H1 (cell line): ENCODE measurements at regions not wholly inside any gene's neighbourhood (a gene's known extent, or its start where the extent isn't known, plus 50 kb on each side); places are given as distances from the start of the nearest gene placed in this dataset.

Experiments
- CBX8 ChIP-seq: fragments of 300-800, 300-1000 bp; sonication (generic); IDR thresholded peaks from 2 replicates; pipeline ENCODE4 v1.7.1; 2016; ENCODE audit warnings: low read depth, low read length, borderline replicate concordance
- CHD2 ChIP-seq: IDR thresholded peaks from 2 replicates; pipeline ENCODE4 v1.6.1; 2012; ENCODE audit warnings: low read length, improper control_type of control experiment
- CTCF ChIP-seq, 3 experiments: IDR thresholded peaks; 1 replicate in 2 of 3; 2 replicates in 1 of 3; pipeline versions ENCODE4 v1.5.1 to v1.6.1; 2011; ENCODE audit warnings: low read length in 3 of 3, mild to moderate bottlenecking in 3 of 3, inconsistent platforms in 2 of 3, low read depth in 1 of 3, moderate library complexity in 1 of 3; ENCODE audit not compliant: insufficient read depth in 1 of 3; ENCODE audit errors: control extremely low read depth in 1 of 3
- JUND ChIP-seq: IDR thresholded peaks from 2 replicates; pipeline ENCODE4 v1.6.1; 2011; ENCODE audit warnings: mild to moderate bottlenecking, improper control_type of control experiment, low read length
- KDM1A ChIP-seq: fragments of 200-600, 300-600 bp; sonication (generic); IDR thresholded peaks from 2 replicates; pipeline ENCODE4 v1.7.1; 2016; ENCODE audit warnings: mild to moderate bottlenecking, low read length, borderline replicate concordance
- YY1 ChIP-seq: IDR thresholded peaks from 2 replicates; pipeline ENCODE4 v1.6.1; 2011; ENCODE audit warnings: low read depth, mild to moderate bottlenecking, low read length
- TF ChIP-seq, protein P1 (sequence below): IDR thresholded peaks from 2 replicates; pipeline ENCODE4 v1.6.1; 2012; ENCODE audit warnings: inconsistent platforms

DNA sequence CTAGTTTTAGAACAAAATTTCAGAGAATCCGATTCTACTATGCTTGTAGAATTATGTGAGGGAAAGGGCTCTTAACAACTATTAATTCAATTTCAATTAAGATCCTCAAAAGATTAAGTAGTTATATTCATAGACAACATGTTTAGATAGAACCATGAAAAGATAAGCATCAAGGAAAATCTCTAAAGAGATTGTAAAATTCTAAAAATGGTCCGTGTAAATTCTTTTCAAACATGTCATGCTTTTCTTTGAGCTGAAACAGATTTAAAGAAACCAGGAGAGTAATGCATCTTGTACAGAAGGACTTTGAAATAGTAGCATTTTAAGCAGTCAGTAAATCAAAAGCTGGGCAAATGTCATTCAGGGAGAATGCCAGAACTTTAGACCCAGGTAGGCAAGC, 1080.6 kb upstream of the B3GALT2 start:
- TF ChIP-seq CTCF (IDR thresholded peaks at IDR 0.05; ENCODE audit: control extremely low read depth in 1 of 3, insufficient read depth in 1 of 3, low read depth in 1 of 3, low read length in 3 of 3) (no peak), KDM1A (no peak), CBX8 (no peak), CHD2 (no peak), JUND (no peak), YY1 (no peak)
- TF ChIP-seq, protein P1, sequence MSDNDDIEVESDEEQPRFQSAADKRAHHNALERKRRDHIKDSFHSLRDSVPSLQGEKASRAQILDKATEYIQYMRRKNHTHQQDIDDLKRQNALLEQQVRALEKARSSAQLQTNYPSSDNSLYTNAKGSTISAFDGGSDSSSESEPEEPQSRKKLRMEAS: no peak
